GM21737 (cell line): ENCODE measurements at regions not wholly inside any gene's neighbourhood (a gene's known extent, or its start where the extent isn't known, plus 50 kb on each side); places are given as distances from the start of the nearest gene placed in this dataset.

Experiments used
- ATAC-seq: cut with Tn5 transposase; IDR thresholded peaks from one replicate; pipeline ENCODE4 v1.9.1; 2021; ENCODE audit warnings: mild to moderate bottlenecking, moderate library complexity; ENCODE audit not compliant: unreplicated experiment

GRCh38 chr11:19597876-19598275 lies 114.8 kb upstream of the NAV2 start:
- no peak for ATAC-seq

- no peak for ATAC-seq
Measured at GRCh38 chr11:19597206-19597605, 115.4 kb upstream of the NAV2 start.

GRCh38 chr11:19595840-19596751 lies 116.5 kb upstream of the NAV2 start:
- no peak for ATAC-seq

- ATAC-seq, result no peak
Measured at GRCh38 chr11:19595499-19595839, 117.2 kb upstream of the NAV2 start.

- no peak for ATAC-seq
Measured at GRCh38 chr11:19594326-19594725, 118.3 kb upstream of the NAV2 start.

GRCh38 chr11:19592842-19593241 lies 119.8 kb upstream of the NAV2 start:
- ATAC-seq, result no peak

GRCh38 chr11:19589567-19590260 lies 122.9 kb upstream of the NAV2 start:
- no peak for ATAC-seq

- no peak for ATAC-seq
Measured at GRCh38 chr11:19587979-19588378, 124.7 kb upstream of the NAV2 start.

GRCh38 chr11:19580646-19581045 lies 132.0 kb upstream of the NAV2 start:
- ATAC-seq, result no peak

- ATAC-seq, result no peak
Measured at GRCh38 chr11:19579957-19580356, 132.7 kb upstream of the NAV2 start.

GRCh38 chr11:19578871-19579270 lies 133.8 kb upstream of the NAV2 start:
- ATAC-seq, result no peak

GRCh38 chr11:19577976-19578619 lies 134.5 kb upstream of the NAV2 start:
- ATAC-seq, result no peak

- no peak for ATAC-seq
Measured at GRCh38 chr11:19577391-19577975, 135.2 kb upstream of the NAV2 start.

- ATAC-seq, result no peak
Measured at GRCh38 chr11:19576903-19577302, 135.7 kb upstream of the NAV2 start.

GRCh38 chr11:19576054-19576453 lies 136.6 kb upstream of the NAV2 start:
- ATAC-seq, result no peak

GRCh38 chr11:19574916-19575315 lies 137.7 kb upstream of the NAV2 start:
- ATAC-seq, result no peak

GRCh38 chr11:19573666-19574065 lies 139.0 kb upstream of the NAV2 start:
- ATAC-seq, result no peak

- ATAC-seq, result no peak
Measured at GRCh38 chr11:19571906-19572305, 140.7 kb upstream of the NAV2 start.

GRCh38 chr11:19570889-19571288 lies 141.7 kb upstream of the NAV2 start:
- ATAC-seq, result no peak

- no peak for ATAC-seq
Measured at GRCh38 chr11:19567996-19568395, 144.6 kb upstream of the NAV2 start.

GRCh38 chr11:19566583-19567379 lies 145.9 kb upstream of the NAV2 start:
- ATAC-seq, result no peak
